OCI-LY3 (cell line): ENCODE measurements at regions not wholly inside any gene's neighbourhood (a gene's known extent, or its start where the extent isn't known, plus 50 kb on each side); places are given as distances from the start of the nearest gene placed in this dataset.

Experiments
- H2AFZ ChIP-seq: fragments of 200-600, 300-600 bp; shearing (Covaris generic); 2 replicates; pipeline ENCODE4 v1.6.0; 2014; ENCODE audit warnings: antibody characterized with exemption, low read depth, low read length
- H3K27ac ChIP-seq: fragments of 200-600, 300-600 bp; sonication (generic); 2 replicates; pipeline ENCODE4 v1.5.1; 2014; ENCODE audit warnings: mild to moderate bottlenecking, low read length, moderate library complexity, mixed read lengths
- H3K27me3 ChIP-seq: fragments of 200-600, 300-600 bp; sonication (generic); 2 replicates; pipeline ENCODE4 v1.6.1; 2014; ENCODE audit warnings: low read depth, low read length, mixed read lengths
- H3K36me3 ChIP-seq: fragments of 200-600, 300-600 bp; sonication (generic); replicated peaks from 2 replicates; pipeline ENCODE3; 2014; ENCODE audit warnings: low read depth, low read length, mixed read lengths
- H3K4me1 ChIP-seq: fragments of 300-600, 200-600 bp; sonication (generic); 2 replicates; pipeline ENCODE4 v1.6.1; 2014; ENCODE audit warnings: low read length, mixed read lengths
- H3K4me2 ChIP-seq: fragments of 200-600, 300-600 bp; sonication (generic); 2 replicates; pipeline ENCODE4 v1.6.1; 2014; ENCODE audit warnings: low read length, mixed read lengths
- H3K4me3 ChIP-seq: fragments of 300-600, 200-600 bp; sonication (generic); 2 replicates; pipeline ENCODE4 v1.5.1; 2014; ENCODE audit warnings: antibody characterized with exemption, mild to moderate bottlenecking, low read length, moderate library complexity
- H3K79me2 ChIP-seq: fragments of 300-600, 200-600 bp; shearing (Covaris generic); 2 replicates; pipeline ENCODE4 v1.6.1; 2014; ENCODE audit warnings: mild to moderate bottlenecking, low read length, mixed read lengths
- H3K9ac ChIP-seq: fragments of 300-600, 200-600 bp; shearing (Covaris generic); 2 replicates; pipeline ENCODE4 v1.6.0; 2014; ENCODE audit warnings: mild to moderate bottlenecking, low read length, moderate library complexity
- H3K9me3 ChIP-seq: fragments of 200-600, 300-600 bp; shearing (Covaris generic); 2 replicates; pipeline ENCODE4 v1.6.1; 2014; ENCODE audit warnings: low read length, mixed read lengths; ENCODE audit not compliant: insufficient read depth
- H4K20me1 ChIP-seq: fragments of 200-600, 300-600 bp; sonication (generic); 2 replicates; pipeline ENCODE4 v1.6.1; 2016; ENCODE audit warnings: low read length, mixed read lengths; ENCODE audit not compliant: insufficient read depth
- CTCF ChIP-seq: fragments of 200-600, 300-600 bp; sonication (generic); IDR thresholded peaks from 2 replicates; pipeline ENCODE4 v1.5.1; 2014; ENCODE audit warnings: antibody characterized with exemption, low read length, low read depth
- EZH2phosphoT487 ChIP-seq: fragments of 200-600 bp; shearing (Covaris generic); IDR thresholded peaks from 2 replicates; pipeline ENCODE4 v1.6.1; 2018; ENCODE audit warnings: antibody characterized with exemption, mixed run types, low read depth

- H3K27me3 ChIP-seq, result no peaks in the 10 kb centered on the region
- no peaks in the 10 kb centered on the region for H3K9me3 ChIP-seq
- no peaks in the 10 kb centered on the region for H4K20me1 ChIP-seq
- no peak overlapping the region for H3K4me2 ChIP-seq
- H3K9ac ChIP-seq, result no peak overlapping the region
- H3K79me2 ChIP-seq, result no peaks in the 10 kb centered on the region
- H3K36me3 ChIP-seq, result no peaks in the 10 kb centered on the region
- no peak overlapping the region for H2AFZ ChIP-seq
- H3K4me3 ChIP-seq, result no peak overlapping the region
- no peak for TF ChIP-seq CTCF
- no peak for TF ChIP-seq EZH2phosphoT487
- no peak overlapping the region for H3K27ac ChIP-seq
- no peaks in the 10 kb centered on the region for H3K4me1 ChIP-seq
Observed at GRCh38 chr14:84646786-84647500, 883.0 kb upstream of the FLRT2 start.

DNA sequence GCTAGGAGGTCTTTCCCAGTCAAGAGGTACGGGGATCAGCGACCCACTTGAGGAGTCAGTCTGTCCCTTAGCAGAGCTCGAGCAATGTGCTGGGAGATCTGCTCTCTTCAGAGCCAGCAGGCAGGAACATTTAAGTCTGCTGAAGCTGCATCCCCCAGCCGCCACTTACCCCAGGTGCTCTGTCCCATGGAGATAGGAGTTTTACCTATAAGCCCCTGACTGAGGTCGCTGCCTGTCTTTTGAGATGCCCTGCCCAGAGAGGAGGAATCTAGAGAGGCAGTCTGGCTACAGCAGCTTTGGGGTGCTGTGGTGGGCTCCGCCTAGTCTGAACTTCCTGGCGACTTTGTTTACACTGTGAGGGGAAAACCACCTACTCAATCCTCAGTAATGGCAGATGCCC is 874.9 kb upstream of the FLRT2 start:
- no peaks in the 10 kb centered on the region for H3K79me2 ChIP-seq
- H2AFZ ChIP-seq, result no peak overlapping the region
- H3K9ac ChIP-seq, result no peak overlapping the region
- TF ChIP-seq CTCF (no peak), EZH2phosphoT487 (no peak)
- H3K4me1 ChIP-seq, result no peaks in the 10 kb centered on the region
- H3K27ac ChIP-seq, result no peak overlapping the region
- no peaks in the 10 kb centered on the region for H3K9me3 ChIP-seq
- no peak overlapping the region for H3K4me3 ChIP-seq
- no peaks in the 10 kb centered on the region for H3K36me3 ChIP-seq
- no peaks in the 10 kb centered on the region for H3K27me3 ChIP-seq
- H4K20me1 ChIP-seq, result no peaks in the 10 kb centered on the region
- no peak overlapping the region for H3K4me2 ChIP-seq

- Histone ChIP-seq H3K4me1 (no peaks in the 10 kb centered on the region), H3K9ac (no peak overlapping the region), H3K36me3 (no peaks in the 10 kb centered on the region), H3K4me2 (no peak overlapping the region), H3K27ac (no peak overlapping the region), H3K79me2 (no peaks in the 10 kb centered on the region), H4K20me1 (no peaks in the 10 kb centered on the region), H3K27me3 (no peaks in the 10 kb centered on the region), H3K4me3 (no peak overlapping the region), H3K9me3 (no peaks in the 10 kb centered on the region), H2AFZ (no peak overlapping the region)
- no peak for TF ChIP-seq CTCF
- TF ChIP-seq EZH2phosphoT487, result no peak
Observed at GRCh38 chr14:84657911-84658310, 872.0 kb upstream of the FLRT2 start.

GRCh38 chr14:84670796-84671195 is 859.1 kb upstream of the FLRT2 start:
- no peaks in the 10 kb centered on the region for H3K36me3 ChIP-seq
- no peaks in the 10 kb centered on the region for H3K27me3 ChIP-seq
- H3K9me3 ChIP-seq, result no peaks in the 10 kb centered on the region
- no peaks in the 10 kb centered on the region for H3K79me2 ChIP-seq
- no peak overlapping the region for H2AFZ ChIP-seq
- no peaks in the 10 kb centered on the region for H4K20me1 ChIP-seq
- no peak for TF ChIP-seq CTCF
- no peak for TF ChIP-seq EZH2phosphoT487
- no peak overlapping the region for H3K27ac ChIP-seq
- H3K4me2 ChIP-seq, result no peak overlapping the region
- no peak overlapping the region for H3K4me3 ChIP-seq
- H3K4me1 ChIP-seq, result no peaks in the 10 kb centered on the region
- no peak overlapping the region for H3K9ac ChIP-seq
